ENCODE measurements at regions not wholly inside any gene's neighbourhood (a gene's known extent, or its start where the extent isn't known, plus 50 kb on each side); places are given as distances from the start of the nearest gene placed in this dataset.

DNA sequence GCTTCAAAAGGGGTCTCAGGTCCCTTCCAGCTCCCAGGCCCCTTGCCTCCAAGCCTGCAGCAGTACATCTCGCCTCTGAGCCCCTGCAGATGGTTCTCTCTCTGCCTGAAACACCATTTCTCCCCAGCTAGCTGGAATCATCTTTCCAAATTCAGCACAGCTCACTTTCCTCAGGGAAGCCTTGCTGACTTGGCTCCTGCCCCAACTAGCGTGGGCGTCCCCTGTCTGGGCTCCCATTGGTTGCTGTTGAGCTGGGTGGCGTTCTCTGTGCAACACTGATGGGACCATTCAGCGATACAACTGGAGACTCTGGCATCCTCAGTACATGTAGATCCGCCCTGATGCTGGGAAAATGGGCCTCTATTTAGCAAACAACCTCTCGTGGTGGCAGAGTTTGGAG lies 141.3 kb upstream of the IGSF21 start:
- H4K20me1 ChIP-seq (ENCODE audit: insufficient read depth, low read length), result no peaks in the 10 kb centered on the region
- WGBS (ENCODE audit: insufficient coverage), result 69% methylated on average over 7 of the region's 7 CpGs
- TF ChIP-seq, protein P1, sequence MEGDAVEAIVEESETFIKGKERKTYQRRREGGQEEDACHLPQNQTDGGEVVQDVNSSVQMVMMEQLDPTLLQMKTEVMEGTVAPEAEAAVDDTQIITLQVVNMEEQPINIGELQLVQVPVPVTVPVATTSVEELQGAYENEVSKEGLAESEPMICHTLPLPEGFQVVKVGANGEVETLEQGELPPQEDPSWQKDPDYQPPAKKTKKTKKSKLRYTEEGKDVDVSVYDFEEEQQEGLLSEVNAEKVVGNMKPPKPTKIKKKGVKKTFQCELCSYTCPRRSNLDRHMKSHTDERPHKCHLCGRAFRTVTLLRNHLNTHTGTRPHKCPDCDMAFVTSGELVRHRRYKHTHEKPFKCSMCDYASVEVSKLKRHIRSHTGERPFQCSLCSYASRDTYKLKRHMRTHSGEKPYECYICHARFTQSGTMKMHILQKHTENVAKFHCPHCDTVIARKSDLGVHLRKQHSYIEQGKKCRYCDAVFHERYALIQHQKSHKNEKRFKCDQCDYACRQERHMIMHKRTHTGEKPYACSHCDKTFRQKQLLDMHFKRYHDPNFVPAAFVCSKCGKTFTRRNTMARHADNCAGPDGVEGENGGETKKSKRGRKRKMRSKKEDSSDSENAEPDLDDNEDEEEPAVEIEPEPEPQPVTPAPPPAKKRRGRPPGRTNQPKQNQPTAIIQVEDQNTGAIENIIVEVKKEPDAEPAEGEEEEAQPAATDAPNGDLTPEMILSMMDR (IDR thresholded peaks at IDR 0.05), result no peak

GRCh38 chr1:17967623-17968255 lies 139.9 kb upstream of the IGSF21 start:
- Histone ChIP-seq H3K79me2 (ENCODE audit: insufficient read depth, low read length) (no peaks in the 10 kb centered on the region), H3K4me3 (replicated peaks in 1 of 3; ENCODE audit: low read depth in 2 of 3, low read length in 3 of 3) (no peak overlapping the region), H3K27me3 (ENCODE audit: control insufficient read depth in 2 of 2, insufficient read depth in 2 of 2, low read length in 2 of 2) (no peaks in the 10 kb centered on the region), H2AFZ (ENCODE audit: insufficient read depth, low read depth, low read length, poor library complexity, severe bottlenecking) (no peak overlapping the region), H3K27ac (ENCODE audit: low read depth in 1 of 2, low read length in 2 of 2) (no peak overlapping the region), H3K4me2 (replicated peaks; ENCODE audit: extremely low read depth, low read length, poor library complexity, severe bottlenecking) (no peak overlapping the region), H3K9me3 (replicated peaks in 1 of 2; ENCODE audit: control insufficient read depth in 1 of 2, insufficient read depth in 1 of 2, low read length in 2 of 2) (no peaks in the 10 kb centered on the region), H3K4me1 (ENCODE audit: control insufficient read depth in 1 of 2, insufficient read depth in 2 of 2, low read length in 2 of 2) (no peaks in the 10 kb centered on the region), H3K36me3 (replicated peaks in 1 of 2; ENCODE audit: control insufficient read depth in 1 of 2, insufficient read depth in 2 of 2, low read length in 2 of 2) (no peaks in the 10 kb centered on the region), H4K20me1 (ENCODE audit: insufficient read depth, low read length) (no peaks in the 10 kb centered on the region), H3K9ac (ENCODE audit: insufficient read depth, low read length, poor library complexity, severe bottlenecking) (no peak overlapping the region)
- Mint-ChIP-seq H3K27ac (no peak overlapping the region), H3K9me3 (peaks cover 0 to 4% (median 0%) of the 10 kb centered on the region in 7 donors), H3K4me1 (no peaks in the 10 kb centered on the region), H3K27me3 (ENCODE audit: low read depth in 3 of 3) (peaks cover 3 to 12% (median 5%) of the 10 kb centered on the region in 3 donors), H3K4me3 (no peak overlapping the region), H3K36me3 (no peaks in the 10 kb centered on the region)
- WGBS (ENCODE audit: insufficient coverage), result 83% methylated on average over 2 of the region's 2 CpGs
- TF ChIP-seq, protein P1 (IDR thresholded peaks at IDR 0.05), result no peak
- no peak for DNase-seq
- intact Hi-C loops (cut with micrococcal nuclease), result no loop called here

More for the DNA sequence above, 141.3 kb upstream of the IGSF21 start:
- no peak overlapping the region for H3K27ac ChIP-seq (ENCODE audit: low read depth in 1 of 2, low read length in 2 of 2)
- no peaks in the 10 kb centered on the region for H3K36me3 ChIP-seq (replicated peaks in 1 of 2; ENCODE audit: control insufficient read depth in 1 of 2, insufficient read depth in 2 of 2, low read length in 2 of 2)
- Mint-ChIP-seq H3K4me1 (no peaks in the 10 kb centered on the region), H3K9me3 (peaks cover 0 to 4% (median 0%) of the 10 kb centered on the region in 7 donors), H3K4me3 (no peak overlapping the region), H3K27ac (no peak overlapping the region), H3K27me3 (ENCODE audit: low read depth in 3 of 3) (peaks cover 5 to 10% (median 6%) of the 10 kb centered on the region in 3 donors), H3K36me3 (no peaks in the 10 kb centered on the region)
- no peaks in the 10 kb centered on the region for H3K79me2 ChIP-seq (ENCODE audit: insufficient read depth, low read length)
- no peak overlapping the region for H3K9ac ChIP-seq (ENCODE audit: insufficient read depth, low read length, poor library complexity, severe bottlenecking)
- H3K27me3 ChIP-seq (ENCODE audit: control insufficient read depth in 2 of 2, insufficient read depth in 2 of 2, low read length in 2 of 2), result no peaks in the 10 kb centered on the region
- intact Hi-C loops (cut with micrococcal nuclease), result no loop called here
- H2AFZ ChIP-seq (ENCODE audit: insufficient read depth, low read depth, low read length, poor library complexity, severe bottlenecking), result no peak overlapping the region
- DNase-seq, result no peak
- H3K4me1 ChIP-seq (ENCODE audit: control insufficient read depth in 1 of 2, insufficient read depth in 2 of 2, low read length in 2 of 2), result no peaks in the 10 kb centered on the region
- H3K4me2 ChIP-seq (replicated peaks; ENCODE audit: extremely low read depth, low read length, poor library complexity, severe bottlenecking), result no peak overlapping the region
- H3K4me3 ChIP-seq (replicated peaks in 1 of 3; ENCODE audit: low read depth in 2 of 3, low read length in 3 of 3), result no peak overlapping the region
- H3K9me3 ChIP-seq (replicated peaks in 1 of 2; ENCODE audit: control insufficient read depth in 1 of 2, insufficient read depth in 1 of 2, low read length in 2 of 2), result no peaks in the 10 kb centered on the region

Data from CD14-positive monocyte (primary cell).